A549 (cell line): ENCODE measurements at regions not wholly inside any gene's neighbourhood (a gene's known extent, or its start where the extent isn't known, plus 50 kb on each side); places are given as distances from the start of the nearest gene placed in this dataset.

ENCODE experiments used
- ATAC-seq, 2 experiments: fragments of 200-7000 bp in 1 of 2; fragments of >200 bp in 1 of 2; cut with Nextera tagmentation in 1 of 2; cut with Tn5 transposase in 1 of 2; 3 replicates each; pipeline versions ENCODE4 v1.8.0 to v1.9.1; 2018 to 2020; ENCODE audit warnings: mild to moderate bottlenecking in 1 of 2, moderate library complexity in 1 of 2
- CTCF ChIA-PET: fragments of 300-600 bp; sonication (Branson Sonifier 250); formaldehyde crosslinking; extraction: SDS; loops from one replicate; lab custom pipeline; 2021; ENCODE audit warnings: antibody characterized with exemption, inconsistent platforms; lab: Yijun Ruan, JAX
- POLR2A ChIA-PET: fragments of 350-600 bp; formaldehyde crosslinking; extraction: SDS; loops from one replicate; lab custom pipeline; 2021; ENCODE audit warnings: antibody characterized with exemption, inconsistent platforms; lab: Yijun Ruan, JAX
- DNase-seq, 2 experiments: peaks; one replicate each; pipeline versions ENCODE4 v3.0.0 to v3.0.0-alpha.2; 2011 to 2016; ENCODE audit warnings: low read depth in 1 of 2, low spot score in 1 of 2
- FAIRE-seq: peaks from 2 replicates; lab custom pipeline; 2011; peaks lifted over from hg19 to GRCh38; lab: Jason Lieb, UNC
- H3K27ac ChIP-seq, 2 experiments: fragments of >200 bp; sonication (Bioruptor Twin); formaldehyde crosslinking; 3 replicates each; pipeline ENCODE4 v1.5.1; 2016 to 2017
- H3K4me1 ChIP-seq: fragments of >200 bp; sonication (Bioruptor Twin); formaldehyde crosslinking; 3 replicates; pipeline ENCODE4 v1.6.1; 2016
- H3K4me2 ChIP-seq: fragments of >200 bp; sonication (Bioruptor Twin); formaldehyde crosslinking; 3 replicates; pipeline ENCODE4 v1.6.1; 2016
- H3K4me3 ChIP-seq: fragments of >200 bp; sonication (Bioruptor Twin); formaldehyde crosslinking; 3 replicates; pipeline ENCODE4 v1.5.1; 2016
- H3K9me3 ChIP-seq: fragments of >200 bp; sonication (Bioruptor Twin); formaldehyde crosslinking; 3 replicates; pipeline ENCODE4 v1.6.1; 2016
- BHLHE40 ChIP-seq: IDR thresholded peaks from 2 replicates; pipeline ENCODE4 v1.6.1; 2012; ENCODE audit warnings: low read depth, low read length, inconsistent platforms
- CHD2 ChIP-seq: fragments of 150-350 bp; IDR thresholded peaks from 2 replicates; pipeline ENCODE4 v1.6.1; 2014; ENCODE audit warnings: low read length; ENCODE audit not compliant: partially characterized antibody
- CHD4 ChIP-seq: fragments of 200-600 bp; sonication (generic); IDR thresholded peaks from 2 replicates; pipeline ENCODE4 v1.6.1; 2016; ENCODE audit warnings: antibody characterized with exemption, mild to moderate bottlenecking, borderline replicate concordance
- CTCF ChIP-seq: fragments of >200 bp; sonication (Bioruptor Twin); formaldehyde crosslinking; IDR thresholded peaks from 3 replicates; pipeline ENCODE4 v1.5.1; 2016
- EP300 ChIP-seq, 2 experiments: fragments of >200 bp; sonication (Bioruptor Twin); formaldehyde crosslinking; IDR thresholded peaks; 2 replicates in 1 of 2; 3 replicates in 1 of 2; pipeline ENCODE4 v1.6.1; 2016 to 2017
- ESRRA ChIP-seq: fragments of 150-350 bp; IDR thresholded peaks from 2 replicates; pipeline ENCODE4 v1.6.1; 2014; ENCODE audit warnings: mild to moderate bottlenecking, low read length, borderline replicate concordance
- FOSB ChIP-seq: fragments of 250-450 bp; sonication (Bioruptor Pico); IDR thresholded peaks from 2 replicates; pipeline ENCODE4 v1.5.0; 2020; ENCODE audit warnings: mild to moderate bottlenecking, moderate library complexity
- GATA3 ChIP-seq: IDR thresholded peaks from 2 replicates; pipeline ENCODE4 v1.6.1; 2012; ENCODE audit warnings: borderline replicate concordance
- HDAC2 ChIP-seq: fragments of 200-600 bp; sonication (generic); IDR thresholded peaks from 2 replicates; pipeline ENCODE4 v1.6.1; 2016
- HES2 ChIP-seq: fragments of >200 bp; sonication (Bioruptor Twin); formaldehyde crosslinking; IDR thresholded peaks from 2 replicates; pipeline ENCODE4 v1.6.1; 2016
- MAFK ChIP-seq: fragments of 450-650 bp; IDR thresholded peaks from 2 replicates; pipeline ENCODE4 v1.6.1; 2014; ENCODE audit not compliant: partially characterized antibody
- MAX ChIP-seq: IDR thresholded peaks from 2 replicates; pipeline ENCODE4 v1.6.1; 2012
- MYC ChIP-seq: IDR thresholded peaks from 2 replicates; pipeline ENCODE4 v1.6.1; 2012; ENCODE audit warnings: mild to moderate bottlenecking, inconsistent platforms, low read length, improper control_type of control experiment, borderline replicate concordance
- NR3C1 ChIP-seq: fragments of >200 bp; sonication (Bioruptor Twin); formaldehyde crosslinking; IDR thresholded peaks from 3 replicates; pipeline ENCODE4 v1.6.1; 2017
- RAD21 ChIP-seq, 2 experiments: fragments of >200 bp in 1 of 2; sonication (Bioruptor Twin) in 1 of 2; formaldehyde crosslinking in 1 of 2; IDR thresholded peaks in 1 of 2; conservative IDR thresholded peaks in 1 of 2; 2 replicates in 1 of 2; 3 replicates in 1 of 2; pipeline ENCODE4 v1.6.1; 2012 to 2018; ENCODE audit warnings: inconsistent platforms in 1 of 2
- RARB ChIP-seq: fragments of 250-450 bp; sonication (Bioruptor Pico); IDR thresholded peaks from 2 replicates; pipeline ENCODE4 v1.8.0; 2021; ENCODE audit warnings: mild to moderate bottlenecking, moderate library complexity
- RCOR1 ChIP-seq: fragments of 150-350 bp; IDR thresholded peaks from 2 replicates; pipeline ENCODE4 v1.6.1; 2014; ENCODE audit warnings: antibody characterized with exemption, low read length, low read depth
- REST ChIP-seq: fragments of 200-600 bp; sonication (generic); IDR thresholded peaks from 2 replicates; pipeline ENCODE4 v1.6.1; 2016; ENCODE audit warnings: antibody characterized with exemption, mild to moderate bottlenecking, moderate library complexity
- RFX5 ChIP-seq: fragments of 450-650 bp; IDR thresholded peaks from 2 replicates; pipeline ENCODE4 v1.7.1; 2014; ENCODE audit warnings: antibody characterized with exemption, mild to moderate bottlenecking, moderate library complexity
- RNF2 ChIP-seq: fragments of 200-600 bp; sonication (generic); IDR thresholded peaks from 2 replicates; pipeline ENCODE4 v1.6.1; 2016; ENCODE audit warnings: low read depth, mild to moderate bottlenecking, antibody characterized with exemption, moderate library complexity, borderline replicate concordance
- SREBF2 ChIP-seq: fragments of 450-650 bp; IDR thresholded peaks from 2 replicates; pipeline ENCODE4 v1.6.1; 2014; ENCODE audit warnings: mild to moderate bottlenecking, moderate library complexity
- WGBS: methylation state at CpG from one replicate; pipeline ENCODE4 v1.1.6; 2017; ENCODE audit errors: missing lambda C conversion rate; 5-methylcytosine and 5-hydroxymethylcytosine counted together
- TF ChIP-seq, protein P1 (sequence below): fragments of 150-350 bp; IDR thresholded peaks from 2 replicates; pipeline ENCODE4 v1.6.1; 2014; ENCODE audit warnings: low read depth, mild to moderate bottlenecking, low read length
- TF ChIP-seq, protein P2 (sequence below): fragments of 250-450 bp; sonication (Bioruptor Pico); IDR thresholded peaks from 2 replicates; pipeline ENCODE4 v1.5.0; 2020; ENCODE audit warnings: low read depth, mild to moderate bottlenecking, moderate library complexity
- TF ChIP-seq, protein P3 (sequence below): IDR thresholded peaks from 2 replicates; pipeline ENCODE4 v1.6.1; 2012; ENCODE audit warnings: low read depth, borderline replicate concordance

DNA sequence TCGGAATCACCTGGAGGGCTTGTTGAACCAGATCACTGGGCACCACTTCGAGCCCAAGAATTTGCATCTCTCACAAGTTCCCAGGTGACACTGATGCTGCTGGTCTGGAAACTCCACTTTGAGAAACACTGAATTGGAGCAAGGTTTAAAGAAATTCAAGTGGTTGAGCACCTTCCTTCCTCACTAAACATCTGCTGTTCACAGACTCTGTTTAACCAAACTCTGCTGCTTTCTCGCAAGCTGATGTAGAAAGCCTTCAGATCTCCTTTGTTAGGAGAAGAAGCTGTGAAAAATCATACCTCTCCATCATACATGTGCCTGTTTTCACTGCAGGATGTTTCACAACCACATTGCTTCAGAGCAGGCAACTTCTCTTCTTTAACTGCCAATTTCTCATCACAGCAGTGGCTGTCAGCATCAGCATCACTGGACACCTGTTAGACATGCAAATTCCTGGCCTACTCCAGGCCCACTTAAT, 87.5 kb upstream of the TOP1 start:
- Histone ChIP-seq H3K4me3 (no peak overlapping the region), H3K4me2 (no peak overlapping the region), H3K4me1 (no peaks in the 10 kb centered on the region), H3K27ac (no peak overlapping the region), H3K9me3 (no peaks in the 10 kb centered on the region)
- ChIA-PET POLR2A (no interaction called here), CTCF (interaction anchor here (1.1 to 1.7 kb wide), 2 partner anchors 10 to 22 kb away, joined by 3 to 5 read pairs; no protein-coding TSS in a partner anchor)
- no peak for DNase-seq
- WGBS = 53% methylated on average over 3 of the region's 3 CpGs
- ATAC-seq = no peak
- no peak for FAIRE-seq
- no peak for TF ChIP-seq EP300 (IDR thresholded peaks at IDR 0.05)
- TF ChIP-seq CHD2 = no peak

- H3K9me3 ChIP-seq = no peaks in the 10 kb centered on the region
- H3K4me1 ChIP-seq = no peaks in the 10 kb centered on the region
- FAIRE-seq = no peak
- DNase-seq = no peak
- TF ChIP-seq MAFK (no peak), CHD2 (no peak), BHLHE40 (no peak), SREBF2 (no peak), MAX (no peak), HES2 (no peak), RFX5 (no peak), NR3C1 (no peak), FOSB (CRISPR knock-in tag) (no peak), CTCF (no peak), RNF2 (no peak), ESRRA (no peak), RAD21 (conservative IDR thresholded peaks at IDR 0.05 in 1 of 2, IDR thresholded peaks at IDR 0.05 in 1 of 2) (no peak)
- TF ChIP-seq, protein P1, sequence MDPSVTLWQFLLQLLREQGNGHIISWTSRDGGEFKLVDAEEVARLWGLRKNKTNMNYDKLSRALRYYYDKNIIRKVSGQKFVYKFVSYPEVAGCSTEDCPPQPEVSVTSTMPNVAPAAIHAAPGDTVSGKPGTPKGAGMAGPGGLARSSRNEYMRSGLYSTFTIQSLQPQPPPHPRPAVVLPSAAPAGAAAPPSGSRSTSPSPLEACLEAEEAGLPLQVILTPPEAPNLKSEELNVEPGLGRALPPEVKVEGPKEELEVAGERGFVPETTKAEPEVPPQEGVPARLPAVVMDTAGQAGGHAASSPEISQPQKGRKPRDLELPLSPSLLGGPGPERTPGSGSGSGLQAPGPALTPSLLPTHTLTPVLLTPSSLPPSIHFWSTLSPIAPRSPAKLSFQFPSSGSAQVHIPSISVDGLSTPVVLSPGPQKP = no peak
- H3K27ac ChIP-seq = no peak overlapping the region
- no peak overlapping the region for H3K4me2 ChIP-seq
- WGBS = 17% methylated on average over 4 of the region's 4 CpGs
- H3K4me3 ChIP-seq = no peak overlapping the region
- CTCF ChIA-PET = no interaction called here
- no peak for ATAC-seq
- POLR2A ChIA-PET = no interaction called here
Measured at GRCh38 chr20:40942006-40942405, 86.6 kb upstream of the TOP1 start.

- Histone ChIP-seq H3K4me1 (no peaks in the 10 kb centered on the region), H3K4me2 (no peak overlapping the region), H3K9me3 (no peaks in the 10 kb centered on the region), H3K27ac (no peak overlapping the region), H3K4me3 (no peak overlapping the region)
- ChIA-PET POLR2A (no interaction called here), CTCF (no interaction called here)
- no peak for FAIRE-seq
- no peak for DNase-seq
- WGBS = 40% methylated on average over 6 of the region's 6 CpGs
- ATAC-seq = no peak
- no peak for TF ChIP-seq HES2
- no peak for TF ChIP-seq MAFK
- TF ChIP-seq RCOR1 = no peak
- no peak for TF ChIP-seq RAD21 (conservative IDR thresholded peaks at IDR 0.05 in 1 of 2, IDR thresholded peaks at IDR 0.05 in 1 of 2)
- no peak for TF ChIP-seq RFX5
- no peak for TF ChIP-seq RARB (CRISPR knock-in tag)
- no peak for TF ChIP-seq HDAC2
- no peak for TF ChIP-seq MYC
- no peak for TF ChIP-seq CHD2
- TF ChIP-seq CHD4 = no peak
- no peak for TF ChIP-seq GATA3
- TF ChIP-seq, protein P2, sequence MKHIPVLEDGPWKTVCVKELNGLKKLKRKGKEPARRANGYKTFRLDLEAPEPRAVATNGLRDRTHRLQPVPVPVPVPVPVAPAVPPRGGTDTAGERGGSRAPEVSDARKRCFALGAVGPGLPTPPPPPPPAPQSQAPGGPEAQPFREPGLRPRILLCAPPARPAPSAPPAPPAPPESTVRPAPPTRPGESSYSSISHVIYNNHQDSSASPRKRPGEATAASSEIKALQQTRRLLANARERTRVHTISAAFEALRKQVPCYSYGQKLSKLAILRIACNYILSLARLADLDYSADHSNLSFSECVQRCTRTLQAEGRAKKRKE = no peak
- no peak for TF ChIP-seq REST
- TF ChIP-seq, protein P3, sequence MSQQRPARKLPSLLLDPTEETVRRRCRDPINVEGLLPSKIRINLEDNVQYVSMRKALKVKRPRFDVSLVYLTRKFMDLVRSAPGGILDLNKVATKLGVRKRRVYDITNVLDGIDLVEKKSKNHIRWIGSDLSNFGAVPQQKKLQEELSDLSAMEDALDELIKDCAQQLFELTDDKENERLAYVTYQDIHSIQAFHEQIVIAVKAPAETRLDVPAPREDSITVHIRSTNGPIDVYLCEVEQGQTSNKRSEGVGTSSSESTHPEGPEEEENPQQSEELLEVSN = no peak
Measured at GRCh38 chr20:40942775-40943174, 85.8 kb upstream of the TOP1 start.
